ENCODE measurements at regions not wholly inside any gene's neighbourhood (a gene's known extent, or its start where the extent isn't known, plus 50 kb on each side); places are given as distances from the start of the nearest gene placed in this dataset.

DNA sequence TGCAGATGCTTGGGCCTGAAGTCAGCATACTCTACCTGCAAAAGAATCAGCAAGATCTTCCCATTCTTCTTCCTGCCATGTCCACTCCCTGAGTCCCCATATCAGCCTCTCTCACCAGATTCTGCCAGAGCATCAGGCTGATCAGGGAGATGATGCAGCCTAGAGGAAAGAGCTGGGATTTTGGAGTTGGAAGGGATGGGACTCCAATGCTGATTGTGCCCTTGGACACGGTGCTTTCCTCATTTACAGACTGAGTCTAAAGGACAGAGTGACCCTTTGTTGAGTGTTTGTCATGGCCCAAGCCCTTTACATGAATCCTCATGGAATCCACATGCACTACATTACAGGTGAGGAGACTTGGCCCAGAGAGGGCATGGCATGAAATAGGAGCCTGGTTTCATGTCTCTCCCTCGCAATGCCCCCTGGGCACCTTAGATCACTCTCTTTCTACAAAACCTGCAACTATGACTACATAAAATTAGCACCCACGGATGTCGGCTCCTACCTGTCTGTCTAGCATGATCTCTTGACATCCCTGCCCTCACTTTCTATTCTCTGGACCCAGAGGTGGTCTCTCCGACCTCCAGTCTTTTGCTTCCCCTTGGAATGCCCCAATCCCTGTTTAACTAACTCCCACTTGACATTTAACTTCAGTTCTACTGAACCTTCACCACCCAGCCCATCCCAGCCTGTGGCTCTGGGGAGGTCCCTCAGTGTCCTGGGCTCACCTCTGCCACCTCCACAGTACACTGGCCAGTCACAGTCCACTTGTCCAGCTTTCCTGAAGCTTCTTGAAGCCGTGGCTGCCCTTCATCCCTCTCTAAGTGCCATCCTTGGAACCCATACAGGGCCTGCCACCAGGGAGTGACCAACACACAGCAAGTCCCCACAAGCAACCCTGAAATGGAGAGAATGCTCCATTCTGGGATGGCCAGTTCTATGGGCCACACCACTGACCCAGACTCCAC is 173.5 kb downstream of the ABHD5 start:
- CTCF ChIA-PET: no interaction called here
- intact Hi-C loops (cut with micrococcal nuclease; ENCODE audit: unreplicated experiment): no loop called here

DNA sequence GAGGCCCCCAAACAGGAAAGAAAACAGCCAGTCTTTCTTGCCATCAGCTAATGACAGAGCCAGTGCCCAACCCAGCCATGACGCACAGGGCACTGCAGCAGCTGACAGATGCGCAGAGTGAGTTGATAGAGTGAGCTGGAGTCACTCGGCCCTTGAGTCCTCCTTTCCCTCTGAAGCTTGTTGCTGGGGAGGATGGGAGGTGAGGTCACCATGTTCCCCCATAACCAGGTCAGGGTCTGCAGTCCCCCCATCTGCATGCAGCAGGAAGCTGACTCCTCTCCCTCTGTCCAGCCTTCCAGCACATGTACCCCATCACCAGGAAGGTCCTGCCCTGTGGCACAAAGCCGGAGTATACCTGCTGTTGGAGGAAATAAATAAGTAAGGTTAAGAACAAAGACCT is 174.6 kb downstream of the ABHD5 start:
- Histone ChIP-seq H3K4me3 (ENCODE audit: low read depth in 2 of 2, low read length in 2 of 2) (no peak overlapping the region), H3K9me3 (ENCODE audit: control insufficient read depth, insufficient read depth, low read depth, low read length) (no peaks in the 10 kb centered on the region), H3K27ac (ENCODE audit: low read length) (no peak overlapping the region), H3K4me1 (ENCODE audit: control insufficient read depth, insufficient read depth, low read length) (no peaks in the 10 kb centered on the region; the same call in 1 of the 2 replicates), H3K27me3 (ENCODE audit: control insufficient read depth, insufficient read depth, low read length) (no peaks in the 10 kb centered on the region), H3K36me3 (ENCODE audit: control insufficient read depth, insufficient read depth, low read length) (no peaks in the 10 kb centered on the region)
- intact Hi-C loops (cut with micrococcal nuclease; ENCODE audit: unreplicated experiment): no loop called here
- TF ChIP-seq TCF7L2 (IDR thresholded peaks at IDR 0.05; ENCODE audit: low read depth, low read length) (no peak), SIN3A (IDR thresholded peaks at IDR 0.05; ENCODE audit: borderline replicate concordance, insufficient read depth, low read depth, low read length) (no peak), POLR2AphosphoS5 (IDR thresholded peaks at IDR 0.05; ENCODE audit: low read depth, low read length) (no peak)
- TF ChIP-seq, protein P1, sequence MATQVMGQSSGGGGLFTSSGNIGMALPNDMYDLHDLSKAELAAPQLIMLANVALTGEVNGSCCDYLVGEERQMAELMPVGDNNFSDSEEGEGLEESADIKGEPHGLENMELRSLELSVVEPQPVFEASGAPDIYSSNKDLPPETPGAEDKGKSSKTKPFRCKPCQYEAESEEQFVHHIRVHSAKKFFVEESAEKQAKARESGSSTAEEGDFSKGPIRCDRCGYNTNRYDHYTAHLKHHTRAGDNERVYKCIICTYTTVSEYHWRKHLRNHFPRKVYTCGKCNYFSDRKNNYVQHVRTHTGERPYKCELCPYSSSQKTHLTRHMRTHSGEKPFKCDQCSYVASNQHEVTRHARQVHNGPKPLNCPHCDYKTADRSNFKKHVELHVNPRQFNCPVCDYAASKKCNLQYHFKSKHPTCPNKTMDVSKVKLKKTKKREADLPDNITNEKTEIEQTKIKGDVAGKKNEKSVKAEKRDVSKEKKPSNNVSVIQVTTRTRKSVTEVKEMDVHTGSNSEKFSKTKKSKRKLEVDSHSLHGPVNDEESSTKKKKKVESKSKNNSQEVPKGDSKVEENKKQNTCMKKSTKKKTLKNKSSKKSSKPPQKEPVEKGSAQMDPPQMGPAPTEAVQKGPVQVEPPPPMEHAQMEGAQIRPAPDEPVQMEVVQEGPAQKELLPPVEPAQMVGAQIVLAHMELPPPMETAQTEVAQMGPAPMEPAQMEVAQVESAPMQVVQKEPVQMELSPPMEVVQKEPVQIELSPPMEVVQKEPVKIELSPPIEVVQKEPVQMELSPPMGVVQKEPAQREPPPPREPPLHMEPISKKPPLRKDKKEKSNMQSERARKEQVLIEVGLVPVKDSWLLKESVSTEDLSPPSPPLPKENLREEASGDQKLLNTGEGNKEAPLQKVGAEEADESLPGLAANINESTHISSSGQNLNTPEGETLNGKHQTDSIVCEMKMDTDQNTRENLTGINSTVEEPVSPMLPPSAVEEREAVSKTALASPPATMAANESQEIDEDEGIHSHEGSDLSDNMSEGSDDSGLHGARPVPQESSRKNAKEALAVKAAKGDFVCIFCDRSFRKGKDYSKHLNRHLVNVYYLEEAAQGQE (IDR thresholded peaks at IDR 0.05; ENCODE audit: insufficient read depth in 1 of 2, low read depth in 2 of 2, low read length in 1 of 2): no peak
- TF ChIP-seq, protein P2, sequence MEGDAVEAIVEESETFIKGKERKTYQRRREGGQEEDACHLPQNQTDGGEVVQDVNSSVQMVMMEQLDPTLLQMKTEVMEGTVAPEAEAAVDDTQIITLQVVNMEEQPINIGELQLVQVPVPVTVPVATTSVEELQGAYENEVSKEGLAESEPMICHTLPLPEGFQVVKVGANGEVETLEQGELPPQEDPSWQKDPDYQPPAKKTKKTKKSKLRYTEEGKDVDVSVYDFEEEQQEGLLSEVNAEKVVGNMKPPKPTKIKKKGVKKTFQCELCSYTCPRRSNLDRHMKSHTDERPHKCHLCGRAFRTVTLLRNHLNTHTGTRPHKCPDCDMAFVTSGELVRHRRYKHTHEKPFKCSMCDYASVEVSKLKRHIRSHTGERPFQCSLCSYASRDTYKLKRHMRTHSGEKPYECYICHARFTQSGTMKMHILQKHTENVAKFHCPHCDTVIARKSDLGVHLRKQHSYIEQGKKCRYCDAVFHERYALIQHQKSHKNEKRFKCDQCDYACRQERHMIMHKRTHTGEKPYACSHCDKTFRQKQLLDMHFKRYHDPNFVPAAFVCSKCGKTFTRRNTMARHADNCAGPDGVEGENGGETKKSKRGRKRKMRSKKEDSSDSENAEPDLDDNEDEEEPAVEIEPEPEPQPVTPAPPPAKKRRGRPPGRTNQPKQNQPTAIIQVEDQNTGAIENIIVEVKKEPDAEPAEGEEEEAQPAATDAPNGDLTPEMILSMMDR (IDR thresholded peaks at IDR 0.05): no peak
- BruUV-seq (replicated peaks): no TSS peak
- ChIA-PET POLR2A (interaction anchor here (0.7 kb wide), 1 partner anchor 143 kb away, joined by 7 read pairs; no protein-coding TSS in a partner anchor), CTCF (no interaction called here)
- ATAC-seq (no peak), DNase-seq (ENCODE audit: low read depth, low spot score) (no peak)
- in situ Hi-C loops (cut with HindIII; ENCODE audit: low pct_unique_long_range_greater_than_20kb, low sequenced_read_pairs): no loop called here

More for the DNA sequence above, 173.5 kb downstream of the ABHD5 start:
- ATAC-seq (no peak), DNase-seq (ENCODE audit: low read depth, low spot score) (no peak)
- no peaks in the 10 kb centered on the region for H3K27me3 ChIP-seq (ENCODE audit: control insufficient read depth, insufficient read depth, low read length)
- no peak overlapping the region for H3K27ac ChIP-seq (ENCODE audit: low read length)
- no peak overlapping the region for H3K4me3 ChIP-seq (ENCODE audit: low read depth in 2 of 2, low read length in 2 of 2)
- in situ Hi-C loops (cut with HindIII; ENCODE audit: low pct_unique_long_range_greater_than_20kb, low sequenced_read_pairs): no loop called here
- no peaks in the 10 kb centered on the region for H3K36me3 ChIP-seq (ENCODE audit: control insufficient read depth, insufficient read depth, low read length)
- no peaks in the 10 kb centered on the region for H3K4me1 ChIP-seq (ENCODE audit: control insufficient read depth, insufficient read depth, low read length)
- no peaks in the 10 kb centered on the region for H3K9me3 ChIP-seq (ENCODE audit: control insufficient read depth, insufficient read depth, low read depth, low read length)
- BruUV-seq (replicated peaks): no TSS peak
- POLR2A ChIA-PET: no interaction called here
- TF ChIP-seq POLR2AphosphoS5 (IDR thresholded peaks at IDR 0.05; ENCODE audit: low read depth, low read length): no peak
- TF ChIP-seq, protein P1 (IDR thresholded peaks at IDR 0.05; ENCODE audit: insufficient read depth in 1 of 2, low read depth in 2 of 2, low read length in 1 of 2): no peak
- TF ChIP-seq TCF7L2 (IDR thresholded peaks at IDR 0.05; ENCODE audit: low read depth, low read length): no peak
- TF ChIP-seq SIN3A (IDR thresholded peaks at IDR 0.05; ENCODE audit: borderline replicate concordance, insufficient read depth, low read depth, low read length): no peak
- TF ChIP-seq, protein P2 (IDR thresholded peaks at IDR 0.05): no peak

All from Panc1 (cell line).